GM12878 (cell line): ENCODE measurements at regions not wholly inside any gene's neighbourhood (a gene's known extent, or its start where the extent isn't known, plus 50 kb on each side); places are given as distances from the start of the nearest gene placed in this dataset.

ENCODE experiments used
- ATAC-seq: fragments of 200-7000 bp; cut with Tn5 transposase; 3 replicates; pipeline ENCODE4 v1.9.1; 2020; ENCODE audit warnings: mild to moderate bottlenecking, moderate library complexity
- BruUV-seq: library from RNA; stranded (reverse); fragments of 400-500 nt; replicated peaks from 2 replicates; lab custom pipeline; 2021; lab: Mats Ljungman, UMichigan
- CTCF ChIA-PET: fragments of 300-600 bp; sonication (Branson Sonifier 250); formaldehyde crosslinking; extraction: SDS; loops from one replicate; lab custom pipeline; 2021; ENCODE audit warnings: inconsistent platforms; lab: Yijun Ruan, JAX
- POLR2A ChIA-PET: fragments of 350-600 bp; formaldehyde crosslinking; extraction: SDS; loops from one replicate; lab custom pipeline; 2021; ENCODE audit warnings: inconsistent platforms; lab: Charles Lee
- RAD21 ChIA-PET: fragments of 300-600 bp; sonication (Branson Sonifier 250); formaldehyde crosslinking; loops from one replicate; lab custom pipeline; 2023; ENCODE audit warnings: antibody characterized with exemption; ENCODE audit not compliant: unreplicated experiment; lab: Charles Lee
- SMC1A ChIA-PET: fragments of 300-600 bp; sonication (Branson Sonifier 250); formaldehyde crosslinking; loops from one replicate; lab custom pipeline; 2023; ENCODE audit not compliant: unreplicated experiment, uncharacterized antibody; lab: Charles Lee
- DNase-seq: peaks from one replicate; pipeline ENCODE4 v3.0.0-alpha.2; 2011; ENCODE audit warnings: low read depth, low spot score
- FAIRE-seq: peaks from 3 replicates; lab custom pipeline; 2011; peaks lifted over from hg19 to GRCh38; lab: Jason Lieb, UNC
- H2AFZ ChIP-seq: 2 replicates; pipeline ENCODE4 v1.6.0; 2011; ENCODE audit warnings: low read depth, low read length, control low read depth; ENCODE audit not compliant: control insufficient read depth
- H3K27ac ChIP-seq: 2 replicates; pipeline ENCODE4 v1.5.1; 2011; ENCODE audit warnings: control low read depth; ENCODE audit not compliant: control insufficient read depth, insufficient read depth
- H3K27me3 ChIP-seq, 2 experiments: replicated peaks in 1 of 2; 2 replicates each; pipeline versions ENCODE4 v1.6.0 to v1.6.1; 2011; ENCODE audit warnings: low read length in 1 of 2; ENCODE audit not compliant: control insufficient read depth in 2 of 2, insufficient read depth in 2 of 2
- H3K36me3 ChIP-seq, 2 experiments: 2 replicates each; pipeline ENCODE4 v1.5.1; 2011; ENCODE audit warnings: low read length in 1 of 2; ENCODE audit not compliant: control insufficient read depth in 2 of 2, insufficient read depth in 2 of 2
- H3K4me1 ChIP-seq: 2 replicates; pipeline ENCODE4 v1.6.1; 2011; ENCODE audit warnings: mild to moderate bottlenecking, low read length, moderate library complexity, mixed read lengths; ENCODE audit not compliant: control insufficient read depth, insufficient read depth
- H3K4me2 ChIP-seq: 2 replicates; pipeline ENCODE4 v1.6.0; 2011; ENCODE audit warnings: control low read depth; ENCODE audit not compliant: control insufficient read depth, insufficient read depth
- H3K4me3 ChIP-seq: fragments of 200-600 bp; sonication (generic); 2 replicates; pipeline ENCODE4 v1.5.1; 2016
- H3K79me2 ChIP-seq: 2 replicates; pipeline ENCODE4 v1.6.0; 2011; ENCODE audit warnings: low read length; ENCODE audit not compliant: control insufficient read depth, insufficient read depth
- H3K9ac ChIP-seq: 2 replicates; pipeline ENCODE4 v1.8.0; 2011; ENCODE audit warnings: low read length, control low read depth, mixed read lengths; ENCODE audit not compliant: control insufficient read depth, insufficient read depth
- H3K9me3 ChIP-seq: replicated peaks from 3 replicates; pipeline ENCODE4 v1.5.1; 2011; ENCODE audit warnings: mild to moderate bottlenecking, low read length; ENCODE audit not compliant: control insufficient read depth, insufficient read depth
- H4K20me1 ChIP-seq: 2 replicates; pipeline ENCODE4 v1.6.0; 2011; ENCODE audit not compliant: control insufficient read depth, insufficient read depth
- HDAC2 ChIP-seq: fragments of 200-600 bp; sonication (generic); IDR thresholded peaks from 2 replicates; pipeline ENCODE4 v1.6.1; 2017
- IKZF2 ChIP-seq, 2 experiments: fragments of 450-650 bp; IDR thresholded peaks; 2 replicates each; pipeline ENCODE4 v1.6.1; 2017; ENCODE audit warnings: mild to moderate bottlenecking in 2 of 2, moderate library complexity in 2 of 2
- WGBS: methylation state at CpG from one replicate; pipeline ENCODE4 v1.1.6; 2016; ENCODE audit warnings: low lambda C conversion rate; ENCODE audit not compliant: insufficient replicate concordance, insufficient coverage; ENCODE audit errors: missing lambda C conversion rate; 5-methylcytosine and 5-hydroxymethylcytosine counted together
- in situ Hi-C: fragments of 300-500 bp; cut with MboI; formaldehyde crosslinking; loops from 9 replicates; pipeline ENCODE4 v1.14.3; 2018; ENCODE audit warnings: mixed read lengths
- intact Hi-C: fragments of 100-400 bp; cut with micrococcal nuclease; formaldehyde crosslinking; loops from one replicate; pipeline ENCODE4 v1.14.2; 2022; ENCODE audit not compliant: unreplicated experiment
- TF ChIP-seq, protein P1 (sequence below): IDR thresholded peaks from 2 replicates; pipeline ENCODE4 v1.6.1; 2012; ENCODE audit warnings: low read depth, low read length, improper control_type of control experiment
- TF ChIP-seq, protein P2 (sequence below), 3 experiments: IDR thresholded peaks in 2 of 3; conservative IDR thresholded peaks in 1 of 3; 2 replicates each; pipeline ENCODE4 v1.5.1; 2011; ENCODE audit warnings: low read depth in 3 of 3, low read length in 3 of 3, mild to moderate bottlenecking in 3 of 3, control low read depth in 2 of 3, moderate library complexity in 2 of 3, inconsistent platforms in 1 of 3, mixed read lengths in 1 of 3; ENCODE audit not compliant: control insufficient read depth in 2 of 3, insufficient read depth in 1 of 3; ENCODE audit errors: extremely low read depth in 1 of 3

DNA sequence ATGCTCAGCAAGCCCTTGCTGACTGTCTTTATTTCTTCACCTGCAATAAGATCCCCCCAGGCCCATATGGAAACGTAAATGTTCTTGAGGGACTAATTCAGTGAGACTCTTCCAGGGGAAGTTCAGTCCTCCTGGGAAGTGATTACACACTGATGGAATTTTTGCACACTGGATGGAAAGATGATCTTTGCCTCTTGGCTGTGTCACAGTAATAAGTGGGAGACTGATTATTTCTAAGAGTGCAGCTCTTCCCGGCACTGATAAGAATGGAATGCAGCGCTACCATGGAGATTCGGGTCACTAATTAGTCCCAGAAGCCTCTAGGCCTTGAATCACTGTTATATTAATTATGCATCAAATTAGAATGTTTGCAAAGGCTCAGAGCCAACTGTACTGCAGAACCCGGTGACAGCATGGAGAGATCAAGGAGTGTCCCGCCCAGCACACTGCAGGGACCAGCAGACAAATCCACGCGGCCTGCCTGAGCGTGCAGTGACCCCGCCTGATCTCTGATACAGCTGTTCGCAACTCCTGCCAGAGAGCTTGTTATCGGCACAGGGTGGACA, 178.3 kb downstream of the SNX19 start (continued):
- no peak for TF ChIP-seq IKZF2 (IDR thresholded peaks at IDR 0.05)

DNA sequence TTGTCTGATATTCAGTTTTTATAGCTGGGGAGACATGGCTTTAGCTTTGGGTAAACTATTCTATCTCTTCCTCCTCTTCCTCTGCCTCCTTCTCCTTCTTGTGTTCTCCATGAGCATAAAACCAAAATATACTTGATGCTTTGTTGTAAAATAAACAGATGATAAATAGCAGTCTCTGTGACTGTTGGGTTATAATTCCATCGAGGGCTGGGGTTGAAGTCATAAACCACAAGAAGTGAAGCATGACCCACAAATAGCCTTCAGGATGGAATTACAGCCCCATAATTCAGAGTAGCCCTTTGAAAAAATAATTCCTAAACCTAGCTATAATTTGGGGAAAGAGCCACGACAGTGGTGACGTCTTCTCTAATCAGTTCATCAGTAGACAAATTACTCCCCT, 177.7 kb downstream of the SNX19 start:
- in situ Hi-C loops, result no loop called here

More for the DNA sequence above, 177.7 kb downstream of the SNX19 start:
- ChIA-PET POLR2A (no interaction called here), CTCF (no interaction called here)
- Histone ChIP-seq H3K27ac (no peak overlapping the region), H3K79me2 (no peaks in the 10 kb centered on the region), H3K9ac (no peak overlapping the region)
- WGBS, result 48% methylated on average over 3 of the region's 3 CpGs
- TF ChIP-seq, protein P1, sequence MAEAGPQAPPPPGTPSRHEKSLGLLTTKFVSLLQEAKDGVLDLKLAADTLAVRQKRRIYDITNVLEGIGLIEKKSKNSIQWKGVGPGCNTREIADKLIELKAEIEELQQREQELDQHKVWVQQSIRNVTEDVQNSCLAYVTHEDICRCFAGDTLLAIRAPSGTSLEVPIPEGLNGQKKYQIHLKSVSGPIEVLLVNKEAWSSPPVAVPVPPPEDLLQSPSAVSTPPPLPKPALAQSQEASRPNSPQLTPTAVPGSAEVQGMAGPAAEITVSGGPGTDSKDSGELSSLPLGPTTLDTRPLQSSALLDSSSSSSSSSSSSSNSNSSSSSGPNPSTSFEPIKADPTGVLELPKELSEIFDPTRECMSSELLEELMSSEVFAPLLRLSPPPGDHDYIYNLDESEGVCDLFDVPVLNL, result no peak
- TF ChIP-seq, protein P2, sequence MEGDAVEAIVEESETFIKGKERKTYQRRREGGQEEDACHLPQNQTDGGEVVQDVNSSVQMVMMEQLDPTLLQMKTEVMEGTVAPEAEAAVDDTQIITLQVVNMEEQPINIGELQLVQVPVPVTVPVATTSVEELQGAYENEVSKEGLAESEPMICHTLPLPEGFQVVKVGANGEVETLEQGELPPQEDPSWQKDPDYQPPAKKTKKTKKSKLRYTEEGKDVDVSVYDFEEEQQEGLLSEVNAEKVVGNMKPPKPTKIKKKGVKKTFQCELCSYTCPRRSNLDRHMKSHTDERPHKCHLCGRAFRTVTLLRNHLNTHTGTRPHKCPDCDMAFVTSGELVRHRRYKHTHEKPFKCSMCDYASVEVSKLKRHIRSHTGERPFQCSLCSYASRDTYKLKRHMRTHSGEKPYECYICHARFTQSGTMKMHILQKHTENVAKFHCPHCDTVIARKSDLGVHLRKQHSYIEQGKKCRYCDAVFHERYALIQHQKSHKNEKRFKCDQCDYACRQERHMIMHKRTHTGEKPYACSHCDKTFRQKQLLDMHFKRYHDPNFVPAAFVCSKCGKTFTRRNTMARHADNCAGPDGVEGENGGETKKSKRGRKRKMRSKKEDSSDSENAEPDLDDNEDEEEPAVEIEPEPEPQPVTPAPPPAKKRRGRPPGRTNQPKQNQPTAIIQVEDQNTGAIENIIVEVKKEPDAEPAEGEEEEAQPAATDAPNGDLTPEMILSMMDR (IDR thresholded peaks at IDR 0.05 in 2 of 3, conservative IDR thresholded peaks at IDR 0.05 in 1 of 3; ENCODE audit: control insufficient read depth in 2 of 3, extremely low read depth in 1 of 3, insufficient read depth in 1 of 3, low read depth in 3 of 3, low read length in 3 of 3), result no peak
- TF ChIP-seq HDAC2, result no peak
- TF ChIP-seq, all 136 proteins: peak for 0
- H3K9me3 ChIP-seq, result no peaks in the 10 kb centered on the region; the same call in 2 of the 3 replicates
- no peaks in the 10 kb centered on the region for H3K36me3 ChIP-seq
- no TSS peak for BruUV-seq
- intact Hi-C loops, result no loop called here
- RAD21 ChIA-PET, result no interaction called here
- no peaks in the 10 kb centered on the region for H3K4me1 ChIP-seq
- no peak overlapping the region for H2AFZ ChIP-seq
- H4K20me1 ChIP-seq, result no peaks in the 10 kb centered on the region
- FAIRE-seq (no peak), ATAC-seq (no peak), DNase-seq (no peak)
- H3K27me3 ChIP-seq, result no peaks in the 10 kb centered on the region
- no peak overlapping the region for H3K4me2 ChIP-seq
- H3K4me3 ChIP-seq, result no peak overlapping the region
- SMC1A ChIA-PET, result no interaction called here
